ENCODE measurements at regions not wholly inside any gene's neighbourhood (a gene's known extent, or its start where the extent isn't known, plus 50 kb on each side); places are given as distances from the start of the nearest gene placed in this dataset.

GRCh38 chr6:153670403-153671026 is 368.5 kb upstream of the OPRM1 start:
- TF ChIP-seq CTCF (IDR thresholded peaks at IDR 0.05; ENCODE audit: low read depth, low read length), result no peak
- H3K9me3 ChIP-seq (ENCODE audit: severe bottlenecking), result no peaks in the 10 kb centered on the region
- no peak overlapping the region for H3K27ac ChIP-seq
- no peaks in the 10 kb centered on the region for H3K36me3 ChIP-seq
- no peak for DNase-seq
- H3K4me3 ChIP-seq (ENCODE audit: low read depth, low read length), result no peak overlapping the region
- H3K27me3 ChIP-seq (ENCODE audit: insufficient read depth, low read depth, severe bottlenecking), result no peaks in the 10 kb centered on the region

- no peaks in the 10 kb centered on the region for H3K36me3 ChIP-seq
- DNase-seq, result no peak
- TF ChIP-seq CTCF (IDR thresholded peaks at IDR 0.05; ENCODE audit: low read depth, low read length), result no peak
These were observed 370.3 kb upstream of the OPRM1 start for GRCh38 chr6:153668758-153669157.

GRCh38 chr6:153662982-153663381 is 376.1 kb upstream of the OPRM1 start:
- Histone ChIP-seq H3K27me3 (ENCODE audit: insufficient read depth, low read depth, severe bottlenecking) (no peaks in the 10 kb centered on the region), H3K9me3 (ENCODE audit: severe bottlenecking) (no peaks in the 10 kb centered on the region), H3K27ac (no peak overlapping the region), H3K36me3 (no peaks in the 10 kb centered on the region), H3K4me3 (ENCODE audit: low read depth, low read length) (no peak overlapping the region)
- TF ChIP-seq CTCF (IDR thresholded peaks at IDR 0.05; ENCODE audit: low read depth, low read length), result no peak
- no peak for DNase-seq

More at GRCh38 chr6:153668758-153669157, 370.3 kb upstream of the OPRM1 start:
- Histone ChIP-seq H3K27me3 (ENCODE audit: insufficient read depth, low read depth, severe bottlenecking) (no peaks in the 10 kb centered on the region), H3K9me3 (ENCODE audit: severe bottlenecking) (no peaks in the 10 kb centered on the region), H3K4me3 (ENCODE audit: low read depth, low read length) (no peak overlapping the region), H3K27ac (no peak overlapping the region)

- Histone ChIP-seq H3K36me3 (no peaks in the 10 kb centered on the region), H3K27me3 (ENCODE audit: insufficient read depth, low read depth, severe bottlenecking) (no peaks in the 10 kb centered on the region), H3K27ac (no peak overlapping the region), H3K9me3 (ENCODE audit: severe bottlenecking) (no peaks in the 10 kb centered on the region), H3K4me3 (ENCODE audit: low read depth, low read length) (no peak overlapping the region)
- no peak for DNase-seq
- no peak for TF ChIP-seq CTCF (IDR thresholded peaks at IDR 0.05; ENCODE audit: low read depth, low read length)
These were observed 393.7 kb upstream of the OPRM1 start for GRCh38 chr6:153645326-153645725.

- H3K9me3 ChIP-seq (ENCODE audit: severe bottlenecking), result no peaks in the 10 kb centered on the region
- no peak for TF ChIP-seq CTCF (IDR thresholded peaks at IDR 0.05; ENCODE audit: low read depth, low read length)
These were observed 395.0 kb upstream of the OPRM1 start for GRCh38 chr6:153644000-153644399.

GRCh38 chr6:153634416-153634815 is 404.6 kb upstream of the OPRM1 start:
- no peaks in the 10 kb centered on the region for H3K9me3 ChIP-seq (ENCODE audit: severe bottlenecking)
- TF ChIP-seq CTCF (IDR thresholded peaks at IDR 0.05; ENCODE audit: low read depth, low read length), result no peak
- H3K27ac ChIP-seq, result no peak overlapping the region
- no peaks in the 10 kb centered on the region for H3K36me3 ChIP-seq
- H3K4me3 ChIP-seq (ENCODE audit: low read depth, low read length), result no peak overlapping the region
- H3K27me3 ChIP-seq (ENCODE audit: insufficient read depth, low read depth, severe bottlenecking), result no peaks in the 10 kb centered on the region
- DNase-seq, result no peak

More at GRCh38 chr6:153644000-153644399, 395.0 kb upstream of the OPRM1 start:
- DNase-seq, result no peak
- no peak overlapping the region for H3K4me3 ChIP-seq (ENCODE audit: low read depth, low read length)
- H3K36me3 ChIP-seq, result no peaks in the 10 kb centered on the region
- no peaks in the 10 kb centered on the region for H3K27me3 ChIP-seq (ENCODE audit: insufficient read depth, low read depth, severe bottlenecking)
- no peak overlapping the region for H3K27ac ChIP-seq
